ENCODE measurements at regions not wholly inside any gene's neighbourhood (a gene's known extent, or its start where the extent isn't known, plus 50 kb on each side); places are given as distances from the start of the nearest gene placed in this dataset.

DNA sequence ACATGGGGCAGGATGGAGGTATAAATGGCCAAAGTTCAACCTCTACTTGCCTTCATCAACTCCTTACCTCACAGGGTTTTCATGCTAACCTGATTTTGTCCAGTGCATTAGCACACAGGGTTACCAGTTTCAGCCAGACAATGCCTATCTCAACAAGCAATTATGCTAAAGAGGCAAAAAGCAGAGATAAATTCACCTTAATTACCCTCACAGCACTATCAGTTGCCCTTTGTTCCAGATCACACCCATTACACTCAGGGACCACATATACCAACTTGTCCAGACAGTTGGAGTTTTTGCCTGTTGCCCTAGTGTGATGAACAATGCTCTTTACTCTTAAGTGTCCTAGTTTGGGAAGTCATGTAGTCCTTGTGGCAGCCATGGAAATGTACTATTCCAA is 174.5 kb upstream of the MOCS1 start:
- DNase-seq (ENCODE audit: insufficient read length, low spot score) (no peak), FAIRE-seq (no peak)
- no peak for TF ChIP-seq POLR2A (IDR thresholded peaks at IDR 0.05; ENCODE audit: low read depth, low read length)

DNA sequence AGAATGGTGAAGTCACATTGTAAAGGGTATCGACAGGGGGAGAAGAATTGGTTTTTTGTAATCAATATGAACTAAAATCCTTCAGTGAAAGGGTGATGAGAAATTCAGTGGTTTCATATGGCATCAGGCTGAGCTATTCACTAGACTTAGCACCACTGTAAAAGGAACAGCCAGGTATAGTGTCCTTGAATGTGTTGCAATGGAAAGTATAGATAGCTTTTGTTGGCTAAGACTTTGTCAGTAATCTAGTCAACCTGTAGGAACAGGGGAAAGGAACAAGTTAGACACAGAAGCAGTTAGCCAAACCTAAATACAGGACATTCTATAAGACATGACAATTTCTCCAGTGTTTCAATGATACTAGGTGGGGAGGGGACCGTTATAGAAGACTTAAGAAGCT is 172.6 kb upstream of the MOCS1 start:
- FAIRE-seq: no peak
- no peak for TF ChIP-seq POLR2A (IDR thresholded peaks at IDR 0.05; ENCODE audit: low read depth, low read length)

GRCh38 chr6:40098774-40099173 is 164.5 kb upstream of the MOCS1 start:
- no peak for FAIRE-seq

More for the DNA sequence above, 172.6 kb upstream of the MOCS1 start:
- no peak for DNase-seq (ENCODE audit: insufficient read length, low spot score)

DNA sequence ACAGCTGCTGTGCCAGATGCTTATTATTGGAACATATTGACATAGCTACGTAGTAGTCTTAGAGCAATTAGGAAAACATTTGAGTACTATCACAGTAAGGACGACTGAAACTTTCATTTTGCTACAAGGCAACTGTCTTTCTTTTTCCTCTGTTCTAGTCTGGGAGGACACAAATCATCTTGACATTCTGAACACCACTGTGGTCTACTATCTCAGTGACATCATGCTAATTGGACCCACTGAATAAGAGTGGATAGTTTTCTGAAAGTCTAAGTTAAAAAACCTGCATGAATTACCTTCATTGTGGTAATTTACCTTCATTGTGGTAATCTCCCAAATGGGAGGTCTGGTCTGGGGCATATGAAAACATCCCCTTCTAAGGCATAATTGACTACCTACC is 163.3 kb upstream of the MOCS1 start:
- no peak for FAIRE-seq
- TF ChIP-seq POLR2A (IDR thresholded peaks at IDR 0.05; ENCODE audit: low read depth, low read length): no peak
- DNase-seq (ENCODE audit: insufficient read length, low spot score): no peak

More at GRCh38 chr6:40098774-40099173, 164.5 kb upstream of the MOCS1 start:
- no peak for DNase-seq (ENCODE audit: insufficient read length, low spot score)
- no peak for TF ChIP-seq POLR2A (IDR thresholded peaks at IDR 0.05; ENCODE audit: low read depth, low read length)

DNA sequence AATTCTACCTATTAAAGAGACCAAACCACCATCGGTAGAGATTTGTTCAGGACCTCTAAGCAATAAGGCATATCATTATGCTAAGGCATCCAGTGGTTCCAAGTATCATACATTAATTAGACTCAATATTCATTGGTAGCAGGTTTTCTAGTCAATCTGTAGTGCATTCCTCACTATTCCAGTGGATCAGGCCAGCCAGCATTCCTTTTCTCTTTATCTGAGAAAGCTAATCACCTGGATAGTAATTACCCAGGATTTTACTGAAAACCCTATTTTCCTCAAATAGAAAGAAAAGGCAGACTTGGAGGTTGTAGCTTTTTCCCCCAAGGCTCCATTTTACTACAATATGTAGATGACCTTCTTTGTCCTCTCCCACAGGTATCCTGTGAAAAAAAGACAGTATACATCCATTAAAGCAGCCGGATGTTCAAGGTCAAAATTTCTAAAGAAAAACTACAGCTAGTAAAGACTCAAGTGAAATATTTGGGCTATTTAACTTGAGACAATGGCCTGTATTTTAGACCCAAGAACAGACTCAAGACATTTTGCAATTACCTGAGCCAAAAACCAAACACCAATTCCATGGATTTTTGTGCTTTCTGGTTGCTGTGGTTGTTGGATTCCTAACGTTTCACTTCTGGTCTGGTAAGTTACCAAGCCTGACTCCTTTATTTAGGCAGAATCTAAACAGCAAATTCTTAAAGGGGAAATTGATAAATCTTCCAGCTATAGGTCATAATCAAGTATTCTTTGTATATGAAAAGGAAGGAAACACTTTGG is 149.1 kb upstream of the MOCS1 start:
- DNase-seq (ENCODE audit: insufficient read length, low spot score) (no peak), FAIRE-seq (no peak)
- no peak for TF ChIP-seq POLR2A (IDR thresholded peaks at IDR 0.05; ENCODE audit: low read depth, low read length)

GRCh38 chr6:40082278-40083043 is 148.2 kb upstream of the MOCS1 start:
- FAIRE-seq (no peak), DNase-seq (ENCODE audit: insufficient read length, low spot score) (no peak)
- TF ChIP-seq POLR2A (IDR thresholded peaks at IDR 0.05; ENCODE audit: low read depth, low read length): no peak

DNA sequence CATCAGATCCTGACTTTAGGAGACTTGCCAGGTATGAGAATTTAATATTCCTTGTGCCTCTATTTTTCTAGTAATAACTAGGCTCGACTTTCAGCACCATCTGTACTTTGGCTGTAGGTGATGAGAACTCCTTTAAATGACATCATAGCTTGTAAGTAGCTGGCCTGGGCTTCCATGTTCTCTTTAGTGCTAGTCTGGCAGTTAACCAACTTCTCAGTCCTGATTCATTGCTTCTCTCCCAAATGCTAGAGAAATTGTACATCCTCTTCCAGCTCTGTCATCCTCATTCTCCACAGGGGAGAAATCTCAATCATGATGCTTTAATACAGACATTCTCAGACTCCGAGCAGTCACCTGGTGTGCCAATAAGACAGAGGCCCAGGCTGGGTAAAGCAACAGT is 143.5 kb upstream of the MOCS1 start:
- no peak for TF ChIP-seq POLR2A (IDR thresholded peaks at IDR 0.05; ENCODE audit: low read depth, low read length)
- DNase-seq (ENCODE audit: insufficient read length, low spot score) (no peak), FAIRE-seq (no peak)

DNA sequence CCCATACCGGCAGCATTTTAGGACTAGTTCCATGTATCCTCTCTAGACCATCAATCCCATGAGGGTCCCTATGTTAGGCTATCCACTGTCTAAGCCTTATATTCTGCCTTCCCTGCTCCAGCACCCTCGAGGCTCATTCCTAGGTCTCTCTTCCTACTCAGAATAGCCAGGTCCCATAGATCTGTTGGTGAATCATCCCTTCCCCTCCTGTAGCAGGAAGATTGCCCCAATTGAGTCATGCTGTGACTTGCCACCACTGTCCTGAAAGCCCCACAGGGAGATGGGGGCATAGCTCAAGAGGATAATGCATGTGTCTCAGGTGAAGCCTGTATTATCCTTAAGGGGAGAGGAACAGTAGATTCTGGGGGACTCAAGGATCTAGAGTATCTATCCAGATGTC is 143.1 kb upstream of the MOCS1 start:
- FAIRE-seq (no peak), DNase-seq (ENCODE audit: insufficient read length, low spot score) (no peak)
- no peak for TF ChIP-seq POLR2A (IDR thresholded peaks at IDR 0.05; ENCODE audit: low read depth, low read length)

- no peak for DNase-seq (ENCODE audit: insufficient read length, low spot score)
- FAIRE-seq: no peak
- TF ChIP-seq POLR2A (IDR thresholded peaks at IDR 0.05; ENCODE audit: low read depth, low read length): no peak
Measured at GRCh38 chr6:40075056-40075590, 140.9 kb upstream of the MOCS1 start.

- DNase-seq (ENCODE audit: insufficient read length, low spot score): no peak
- no peak for FAIRE-seq
- TF ChIP-seq POLR2A (IDR thresholded peaks at IDR 0.05; ENCODE audit: low read depth, low read length): no peak
Measured at GRCh38 chr6:40074306-40075055, 140.2 kb upstream of the MOCS1 start.

DNA sequence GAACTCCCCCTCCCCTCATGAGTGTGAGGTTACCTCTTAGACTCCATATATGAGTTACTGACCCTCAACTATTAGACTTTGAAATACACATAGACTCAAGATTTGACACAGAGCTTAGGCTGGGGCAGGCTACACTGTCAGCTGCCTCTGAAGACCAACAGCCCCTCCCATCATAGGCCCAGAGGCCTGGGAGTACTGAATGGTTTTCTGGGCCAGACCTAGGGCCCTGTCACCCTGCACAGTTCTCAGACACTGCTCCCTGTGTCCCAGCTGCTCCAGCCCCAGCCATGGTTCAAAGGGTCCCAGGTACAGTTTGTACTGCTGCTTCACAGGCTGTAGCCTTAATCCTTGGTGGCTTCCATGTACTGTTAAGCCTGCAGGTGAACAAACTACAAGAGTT is 132.1 kb upstream of the MOCS1 start:
- no peak for TF ChIP-seq POLR2A (IDR thresholded peaks at IDR 0.05; ENCODE audit: low read depth, low read length)
- FAIRE-seq: no peak
- no peak for DNase-seq (ENCODE audit: insufficient read length, low spot score)

- no peak for TF ChIP-seq POLR2A (IDR thresholded peaks at IDR 0.05; ENCODE audit: low read depth, low read length)
- FAIRE-seq (no peak), DNase-seq (ENCODE audit: insufficient read length, low spot score) (no peak)
Measured at GRCh38 chr6:40056865-40057264, 122.6 kb upstream of the MOCS1 start.

GRCh38 chr6:40054602-40055001 is 120.3 kb upstream of the MOCS1 start:
- FAIRE-seq: no peak
- TF ChIP-seq POLR2A (IDR thresholded peaks at IDR 0.05; ENCODE audit: low read depth, low read length): no peak
- DNase-seq (ENCODE audit: insufficient read length, low spot score): no peak

- TF ChIP-seq POLR2A (IDR thresholded peaks at IDR 0.05; ENCODE audit: low read depth, low read length): no peak
- DNase-seq (ENCODE audit: insufficient read length, low spot score) (no peak), FAIRE-seq (no peak)
Measured at GRCh38 chr6:40054186-40054585, 119.9 kb upstream of the MOCS1 start.
